Cardiac muscle cell (in vitro differentiated cells and primary cell): ENCODE measurements at regions not wholly inside any gene's neighbourhood (a gene's known extent, or its start where the extent isn't known, plus 50 kb on each side); places are given as distances from the start of the nearest gene placed in this dataset.

Experiments used
- DNase-seq, 2 donors: peaks; one replicate each; pipeline versions ENCODE4 v3.0.0 to v3.0.0-alpha.2; 2010 to 2017; ENCODE audit warnings: low read depth in 1 of 2, low spot score in 1 of 2
- H3K27ac ChIP-seq: fragments of 200-600 bp; sonication (generic); 2 replicates; pipeline ENCODE4 v1.5.1; 2016
- H3K27me3 ChIP-seq: fragments of 200-600 bp; sonication (generic); 2 replicates; pipeline ENCODE4 v1.6.0; 2016; ENCODE audit warnings: control low read depth
- H3K36me3 ChIP-seq: fragments of 200-600 bp; sonication (generic); 2 replicates; pipeline ENCODE4 v1.5.1; 2016; ENCODE audit warnings: control low read depth
- H3K4me1 ChIP-seq: fragments of 200-600 bp; sonication (generic); 2 replicates; pipeline ENCODE4 v1.8.1; 2017; ENCODE audit warnings: low read depth, mild to moderate bottlenecking, mixed run types
- H3K4me3 ChIP-seq: fragments of 200-600 bp; sonication (generic); 2 replicates; pipeline ENCODE4 v1.5.1; 2016; ENCODE audit warnings: mild to moderate bottlenecking
- H3K9me3 ChIP-seq: fragments of 200-600 bp; sonication (generic); 2 replicates; pipeline ENCODE4 v1.5.1; 2017; ENCODE audit warnings: low read depth, mild to moderate bottlenecking, control low read depth
- TF ChIP-seq, protein P1 (sequence below): IDR thresholded peaks from 2 replicates; pipeline ENCODE4 v1.5.1; 2012; ENCODE audit warnings: low read depth, mild to moderate bottlenecking, low read length

DNA sequence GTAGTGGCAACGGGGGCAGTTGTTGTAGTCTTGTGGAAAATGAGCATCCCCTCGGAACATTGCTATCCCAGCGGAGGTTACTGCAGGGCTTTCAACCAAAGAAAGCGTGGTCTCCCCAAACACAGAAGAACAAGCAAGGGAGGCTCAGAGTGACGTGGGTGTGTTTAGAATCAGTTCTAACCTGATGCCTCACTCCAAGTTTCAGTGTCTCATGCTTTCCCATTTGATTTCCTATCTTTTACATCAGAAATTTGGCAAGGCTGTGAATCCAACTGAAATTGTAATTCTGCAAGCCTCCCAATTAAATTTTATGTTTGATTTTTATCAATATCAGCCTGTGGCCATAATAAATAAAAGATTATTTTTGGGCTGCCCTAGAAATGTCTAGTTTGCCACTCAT is 156.1 kb upstream of the LNX1 start:
- Histone ChIP-seq H3K4me3 (no peak overlapping the region), H3K27ac (no peak overlapping the region), H3K36me3 (no peaks in the 10 kb centered on the region), H3K9me3 (no peaks in the 10 kb centered on the region), H3K27me3 (no peaks in the 10 kb centered on the region), H3K4me1 (peaks cover 6% of the 10 kb centered on the region)
- DNase-seq: no peak
- TF ChIP-seq, protein P1, sequence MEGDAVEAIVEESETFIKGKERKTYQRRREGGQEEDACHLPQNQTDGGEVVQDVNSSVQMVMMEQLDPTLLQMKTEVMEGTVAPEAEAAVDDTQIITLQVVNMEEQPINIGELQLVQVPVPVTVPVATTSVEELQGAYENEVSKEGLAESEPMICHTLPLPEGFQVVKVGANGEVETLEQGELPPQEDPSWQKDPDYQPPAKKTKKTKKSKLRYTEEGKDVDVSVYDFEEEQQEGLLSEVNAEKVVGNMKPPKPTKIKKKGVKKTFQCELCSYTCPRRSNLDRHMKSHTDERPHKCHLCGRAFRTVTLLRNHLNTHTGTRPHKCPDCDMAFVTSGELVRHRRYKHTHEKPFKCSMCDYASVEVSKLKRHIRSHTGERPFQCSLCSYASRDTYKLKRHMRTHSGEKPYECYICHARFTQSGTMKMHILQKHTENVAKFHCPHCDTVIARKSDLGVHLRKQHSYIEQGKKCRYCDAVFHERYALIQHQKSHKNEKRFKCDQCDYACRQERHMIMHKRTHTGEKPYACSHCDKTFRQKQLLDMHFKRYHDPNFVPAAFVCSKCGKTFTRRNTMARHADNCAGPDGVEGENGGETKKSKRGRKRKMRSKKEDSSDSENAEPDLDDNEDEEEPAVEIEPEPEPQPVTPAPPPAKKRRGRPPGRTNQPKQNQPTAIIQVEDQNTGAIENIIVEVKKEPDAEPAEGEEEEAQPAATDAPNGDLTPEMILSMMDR: no peak

GRCh38 chr4:53744446-53745160 is 153.3 kb upstream of the LNX1 start:
- DNase-seq: peak in 1 of 2 donors; percentile 59

DNA sequence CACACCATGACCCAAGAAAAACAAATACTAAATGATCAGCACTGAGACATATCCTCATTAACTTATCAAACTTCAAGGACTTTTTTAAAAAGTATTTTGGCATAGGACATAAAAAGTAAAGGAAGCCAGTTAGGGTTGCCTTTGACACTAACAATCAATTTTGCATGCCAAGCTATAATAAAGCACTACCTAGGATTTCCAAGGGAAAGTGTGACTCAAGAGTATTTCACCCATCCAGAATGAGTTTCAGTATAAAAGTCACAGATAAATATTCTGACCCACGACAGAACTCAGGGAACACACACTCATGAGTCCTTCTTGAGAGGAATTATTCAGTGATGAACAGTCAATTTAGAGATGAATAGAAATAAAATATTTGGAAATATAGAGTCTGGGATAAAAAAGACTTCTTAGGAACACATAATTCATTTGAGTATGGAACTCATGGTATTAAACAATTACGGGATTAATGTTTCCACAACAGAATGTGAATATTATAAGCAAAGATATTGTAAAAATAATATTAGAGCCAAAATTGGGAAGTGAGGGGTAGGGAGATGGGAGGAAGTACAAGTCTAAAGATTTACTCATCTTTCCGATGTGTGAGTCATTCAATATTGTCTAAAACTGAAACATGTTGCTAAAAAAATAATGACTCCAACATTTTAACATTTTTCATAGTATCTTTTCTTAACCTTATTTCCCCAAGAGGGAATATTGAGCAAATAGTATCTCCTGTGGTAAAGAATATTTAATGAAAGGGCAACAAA is 143.5 kb upstream of the LNX1 start:
- H3K9me3 ChIP-seq: no peaks in the 10 kb centered on the region
- no peaks in the 10 kb centered on the region for H3K27me3 ChIP-seq
- no peaks in the 10 kb centered on the region for H3K36me3 ChIP-seq
- H3K4me3 ChIP-seq: no peak overlapping the region
- DNase-seq: peak in 1 of 2 donors; percentile 44
- no peak overlapping the region for H3K27ac ChIP-seq
- peaks cover 4% of the 10 kb centered on the region for H3K4me1 ChIP-seq
- TF ChIP-seq, protein P1: no peak

More at GRCh38 chr4:53744446-53745160, 153.3 kb upstream of the LNX1 start:
- TF ChIP-seq, protein P1: no peak
- no peaks in the 10 kb centered on the region for H3K36me3 ChIP-seq
- H3K4me3 ChIP-seq: no peak overlapping the region
- H3K4me1 ChIP-seq: peaks cover 6% of the 10 kb centered on the region
- H3K27ac ChIP-seq: no peak overlapping the region
- no peaks in the 10 kb centered on the region for H3K9me3 ChIP-seq
- H3K27me3 ChIP-seq: no peaks in the 10 kb centered on the region

- H3K27ac ChIP-seq: no peak overlapping the region
- H3K9me3 ChIP-seq: no peaks in the 10 kb centered on the region
- H3K4me1 ChIP-seq: peaks cover 4% of the 10 kb centered on the region
- no peak for DNase-seq
- TF ChIP-seq, protein P1: no peak
- H3K4me3 ChIP-seq: no peak overlapping the region
- H3K36me3 ChIP-seq: no peaks in the 10 kb centered on the region
- no peaks in the 10 kb centered on the region for H3K27me3 ChIP-seq
Measured at GRCh38 chr4:53734182-53734581, 142.9 kb upstream of the LNX1 start.

DNA sequence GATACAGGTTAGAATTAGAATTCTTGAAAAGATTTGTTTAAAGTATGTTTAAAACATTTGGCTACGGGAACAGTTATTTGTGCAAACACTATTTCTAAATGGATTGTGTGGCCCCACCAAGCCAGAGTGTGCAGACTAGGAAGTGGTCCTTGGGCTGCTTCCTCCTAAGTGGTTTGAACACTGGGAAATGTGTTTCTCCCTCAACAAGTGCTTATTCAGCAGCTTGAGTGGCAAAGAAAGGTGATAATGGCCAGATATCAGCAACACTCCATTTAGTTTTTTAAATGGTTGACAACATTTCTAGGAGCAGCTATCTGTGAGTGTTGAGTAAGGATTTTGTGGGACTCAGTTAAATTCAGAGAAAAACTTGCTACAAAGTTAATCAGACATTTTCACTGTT is 141.4 kb upstream of the LNX1 start:
- DNase-seq: peak in 1 of 2 donors; percentile 55
- Histone ChIP-seq H3K27ac (no peak overlapping the region), H3K9me3 (no peaks in the 10 kb centered on the region), H3K27me3 (no peaks in the 10 kb centered on the region), H3K36me3 (no peaks in the 10 kb centered on the region), H3K4me3 (no peak overlapping the region), H3K4me1 (peaks cover 4% of the 10 kb centered on the region)
- TF ChIP-seq, protein P1: no peak
